B cell (primary cell): ENCODE measurements at regions not wholly inside any gene's neighbourhood (a gene's known extent, or its start where the extent isn't known, plus 50 kb on each side); places are given as distances from the start of the nearest gene placed in this dataset.

ENCODE experiments used
- EZH2 ChIP-seq: IDR thresholded peaks from 2 replicates; pipeline ENCODE4 v1.6.1; 2012; ENCODE audit warnings: borderline replicate concordance, low read depth, mild to moderate bottlenecking, moderate library complexity, low read length; ENCODE audit not compliant: insufficient read depth, poor library complexity, severe bottlenecking
- TF ChIP-seq, protein P1 (sequence below): fragments of 200-600 bp; IDR thresholded peaks from one replicate; pipeline ENCODE4 v1.8.0; 2022; ENCODE audit warnings: antibody characterized with exemption, mild to moderate bottlenecking

DNA sequence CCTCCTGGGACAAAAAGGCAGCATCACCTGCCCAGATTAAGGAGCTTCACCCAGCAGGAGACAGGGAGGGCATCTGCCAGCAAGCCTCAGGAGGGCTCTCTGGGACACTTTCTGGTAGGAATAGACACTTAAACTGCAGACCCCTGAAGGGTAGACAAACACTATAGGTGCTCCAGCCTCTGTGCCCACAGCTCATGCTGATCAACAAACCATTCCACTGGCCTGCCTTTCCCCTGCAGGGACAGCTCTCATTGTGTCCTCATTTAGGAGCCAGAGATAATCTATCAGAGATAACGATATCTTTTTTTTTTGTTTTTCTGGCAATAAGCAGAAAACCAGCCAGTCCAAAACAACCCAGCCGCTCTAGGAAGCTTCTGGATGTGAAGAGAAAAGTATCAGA lies 251.8 kb upstream of the CCDC196 start:
- TF ChIP-seq, protein P1, sequence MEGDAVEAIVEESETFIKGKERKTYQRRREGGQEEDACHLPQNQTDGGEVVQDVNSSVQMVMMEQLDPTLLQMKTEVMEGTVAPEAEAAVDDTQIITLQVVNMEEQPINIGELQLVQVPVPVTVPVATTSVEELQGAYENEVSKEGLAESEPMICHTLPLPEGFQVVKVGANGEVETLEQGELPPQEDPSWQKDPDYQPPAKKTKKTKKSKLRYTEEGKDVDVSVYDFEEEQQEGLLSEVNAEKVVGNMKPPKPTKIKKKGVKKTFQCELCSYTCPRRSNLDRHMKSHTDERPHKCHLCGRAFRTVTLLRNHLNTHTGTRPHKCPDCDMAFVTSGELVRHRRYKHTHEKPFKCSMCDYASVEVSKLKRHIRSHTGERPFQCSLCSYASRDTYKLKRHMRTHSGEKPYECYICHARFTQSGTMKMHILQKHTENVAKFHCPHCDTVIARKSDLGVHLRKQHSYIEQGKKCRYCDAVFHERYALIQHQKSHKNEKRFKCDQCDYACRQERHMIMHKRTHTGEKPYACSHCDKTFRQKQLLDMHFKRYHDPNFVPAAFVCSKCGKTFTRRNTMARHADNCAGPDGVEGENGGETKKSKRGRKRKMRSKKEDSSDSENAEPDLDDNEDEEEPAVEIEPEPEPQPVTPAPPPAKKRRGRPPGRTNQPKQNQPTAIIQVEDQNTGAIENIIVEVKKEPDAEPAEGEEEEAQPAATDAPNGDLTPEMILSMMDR = no peak
- no peak for TF ChIP-seq EZH2
